Nephron (organoid): ENCODE measurements at regions not wholly inside any gene's neighbourhood (a gene's known extent, or its start where the extent isn't known, plus 50 kb on each side); places are given as distances from the start of the nearest gene placed in this dataset.

Source experiments
- H3K27ac Mint-ChIP-seq, 3 experiments: 2 replicates each; pipeline ENCODE4 v1.8.0; 2020; ENCODE audit warnings: mixed read lengths in 3 of 3, mild to moderate bottlenecking in 2 of 3, moderate library complexity in 1 of 3
- H3K27me3 Mint-ChIP-seq: 2 replicates; pipeline ENCODE4 v1.8.0; 2021; ENCODE audit warnings: low read depth, mild to moderate bottlenecking, moderate library complexity, mixed read lengths
- H3K36me3 Mint-ChIP-seq: 2 replicates; pipeline ENCODE4 v1.8.0; 2020; ENCODE audit warnings: low read depth, mixed read lengths
- H3K4me1 Mint-ChIP-seq: 2 replicates; pipeline ENCODE4 v1.8.0; 2020; ENCODE audit warnings: mixed read lengths
- H3K4me3 Mint-ChIP-seq, 3 experiments: 2 replicates each; pipeline ENCODE4 v1.8.0; 2020; ENCODE audit warnings: mild to moderate bottlenecking in 3 of 3, mixed read lengths in 3 of 3, moderate library complexity in 2 of 3
- H3K9me3 Mint-ChIP-seq: 2 replicates; pipeline ENCODE4 v1.8.0; 2020; ENCODE audit warnings: mixed read lengths
- TF ChIP-seq, protein P1 (sequence below), 3 experiments: fragments of 200-600 bp; sonication (generic); IDR thresholded peaks; one replicate each; pipeline ENCODE4 v1.5.0; 2021; ENCODE audit warnings: antibody characterized with exemption in 3 of 3; ENCODE audit not compliant: unreplicated experiment in 3 of 3

DNA sequence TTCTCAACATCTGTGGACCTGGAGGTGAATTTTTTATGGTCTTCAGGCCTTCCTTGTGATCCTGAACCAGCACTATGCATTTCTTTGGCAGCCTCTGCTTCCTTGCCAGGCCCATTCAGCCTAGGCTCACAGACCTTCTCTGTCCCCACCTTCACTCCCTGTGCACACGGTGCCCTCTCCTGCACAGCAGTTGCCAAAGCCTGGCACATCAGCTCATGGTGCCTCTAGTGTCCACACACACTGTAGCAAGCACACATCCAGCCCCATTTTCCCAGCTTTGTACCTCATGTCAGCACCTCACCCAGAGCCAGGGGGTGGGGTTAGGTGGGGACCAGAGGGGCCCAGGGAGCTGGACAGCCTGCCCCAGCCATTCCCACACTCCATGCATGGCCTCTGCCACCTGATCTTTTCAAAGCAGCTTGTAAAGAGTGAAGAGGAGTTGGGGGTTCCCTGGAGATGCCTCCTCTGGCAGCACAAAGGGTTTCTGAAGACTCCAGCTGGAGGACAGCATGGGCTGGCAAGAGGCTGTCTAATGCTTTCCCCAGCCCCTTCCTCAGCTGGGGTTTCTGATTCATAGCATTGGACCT is 57.9 kb upstream of the TMEM72 start:
- peaks cover 22% of the 10 kb centered on the region for H3K4me1 Mint-ChIP-seq
- H3K4me3 Mint-ChIP-seq = no peak overlapping the region
- TF ChIP-seq, protein P1, sequence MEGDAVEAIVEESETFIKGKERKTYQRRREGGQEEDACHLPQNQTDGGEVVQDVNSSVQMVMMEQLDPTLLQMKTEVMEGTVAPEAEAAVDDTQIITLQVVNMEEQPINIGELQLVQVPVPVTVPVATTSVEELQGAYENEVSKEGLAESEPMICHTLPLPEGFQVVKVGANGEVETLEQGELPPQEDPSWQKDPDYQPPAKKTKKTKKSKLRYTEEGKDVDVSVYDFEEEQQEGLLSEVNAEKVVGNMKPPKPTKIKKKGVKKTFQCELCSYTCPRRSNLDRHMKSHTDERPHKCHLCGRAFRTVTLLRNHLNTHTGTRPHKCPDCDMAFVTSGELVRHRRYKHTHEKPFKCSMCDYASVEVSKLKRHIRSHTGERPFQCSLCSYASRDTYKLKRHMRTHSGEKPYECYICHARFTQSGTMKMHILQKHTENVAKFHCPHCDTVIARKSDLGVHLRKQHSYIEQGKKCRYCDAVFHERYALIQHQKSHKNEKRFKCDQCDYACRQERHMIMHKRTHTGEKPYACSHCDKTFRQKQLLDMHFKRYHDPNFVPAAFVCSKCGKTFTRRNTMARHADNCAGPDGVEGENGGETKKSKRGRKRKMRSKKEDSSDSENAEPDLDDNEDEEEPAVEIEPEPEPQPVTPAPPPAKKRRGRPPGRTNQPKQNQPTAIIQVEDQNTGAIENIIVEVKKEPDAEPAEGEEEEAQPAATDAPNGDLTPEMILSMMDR (IDR thresholded peaks at IDR 0.05; ENCODE audit: unreplicated experiment in 3 of 3) = peak in 2 of 3 experiments; percentile 10 to 15
- peaks cover 15% of the 10 kb centered on the region for H3K27me3 Mint-ChIP-seq
- no peaks in the 10 kb centered on the region for H3K36me3 Mint-ChIP-seq
- no peak overlapping the region for H3K27ac Mint-ChIP-seq
- no peaks in the 10 kb centered on the region for H3K9me3 Mint-ChIP-seq

DNA sequence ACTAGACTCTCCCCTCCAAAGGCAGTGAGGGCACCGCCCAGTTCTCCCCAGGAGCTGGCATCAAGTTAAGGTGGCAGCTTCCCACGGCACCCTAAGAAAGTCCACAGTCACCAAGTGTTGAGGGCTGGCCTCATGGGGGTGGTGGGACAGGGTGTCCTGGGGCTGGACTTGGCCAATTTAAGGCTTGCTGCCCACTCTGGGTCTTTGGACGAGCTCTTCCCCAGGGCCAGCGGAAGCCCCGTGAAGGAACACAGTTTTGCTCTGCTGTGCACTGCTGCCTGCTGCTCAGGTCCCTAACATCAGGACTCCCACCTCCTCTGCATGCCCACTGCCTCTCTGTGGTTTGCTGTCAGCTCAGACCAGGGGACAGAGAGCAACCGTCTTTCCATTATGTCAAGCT is 57.3 kb upstream of the TMEM72 start:
- Mint-ChIP-seq H3K27me3 (peaks cover 11% of the 10 kb centered on the region), H3K4me3 (no peak overlapping the region), H3K4me1 (peaks cover 22% of the 10 kb centered on the region), H3K36me3 (no peaks in the 10 kb centered on the region), H3K9me3 (no peaks in the 10 kb centered on the region), H3K27ac (peak overlapping the region in 2 of 3 experiments; percentile 66 to 72)
- TF ChIP-seq, protein P1 (IDR thresholded peaks at IDR 0.05; ENCODE audit: unreplicated experiment in 3 of 3) = no peak

DNA sequence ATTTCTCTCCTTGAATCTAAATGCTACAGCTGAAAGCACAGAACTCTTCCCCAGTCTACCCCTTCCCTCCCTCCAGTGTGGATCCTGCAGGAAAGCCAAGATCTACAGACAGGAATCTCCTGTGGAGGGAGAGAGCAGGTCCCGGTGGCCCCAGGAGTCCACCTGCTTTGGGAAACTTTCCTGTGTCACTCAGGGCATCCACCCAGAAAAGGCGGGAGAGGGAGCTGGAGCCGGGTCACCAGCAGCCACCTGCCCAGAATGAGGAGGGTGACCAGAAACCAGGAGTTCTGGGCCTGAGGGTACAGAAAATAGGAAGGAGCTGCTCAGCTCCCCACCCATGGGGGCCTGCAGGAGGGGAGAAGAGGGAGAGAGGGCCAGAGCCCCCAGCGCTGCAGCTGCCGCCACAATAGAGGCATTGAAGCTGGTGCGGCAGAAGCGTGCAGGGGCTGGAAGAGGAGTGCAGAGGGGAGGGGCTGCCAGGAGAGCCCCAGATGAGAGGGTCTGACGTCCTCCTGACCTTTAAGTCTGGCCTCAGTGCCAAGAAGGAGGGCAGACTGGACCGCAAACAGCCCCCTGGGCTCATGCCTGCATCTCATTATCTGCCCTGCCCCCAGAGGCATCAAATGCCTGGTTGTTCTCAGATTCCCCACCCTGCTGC is 56.3 kb upstream of the TMEM72 start:
- H3K36me3 Mint-ChIP-seq = no peaks in the 10 kb centered on the region
- no peaks in the 10 kb centered on the region for H3K9me3 Mint-ChIP-seq
- H3K27me3 Mint-ChIP-seq = peaks cover 11% of the 10 kb centered on the region
- H3K27ac Mint-ChIP-seq = peak overlapping the region in 2 of 3 experiments; percentile 66 to 72
- peaks cover 22% of the 10 kb centered on the region for H3K4me1 Mint-ChIP-seq
- H3K4me3 Mint-ChIP-seq = no peak overlapping the region
- TF ChIP-seq, protein P1 (IDR thresholded peaks at IDR 0.05; ENCODE audit: unreplicated experiment in 3 of 3) = no peak

DNA sequence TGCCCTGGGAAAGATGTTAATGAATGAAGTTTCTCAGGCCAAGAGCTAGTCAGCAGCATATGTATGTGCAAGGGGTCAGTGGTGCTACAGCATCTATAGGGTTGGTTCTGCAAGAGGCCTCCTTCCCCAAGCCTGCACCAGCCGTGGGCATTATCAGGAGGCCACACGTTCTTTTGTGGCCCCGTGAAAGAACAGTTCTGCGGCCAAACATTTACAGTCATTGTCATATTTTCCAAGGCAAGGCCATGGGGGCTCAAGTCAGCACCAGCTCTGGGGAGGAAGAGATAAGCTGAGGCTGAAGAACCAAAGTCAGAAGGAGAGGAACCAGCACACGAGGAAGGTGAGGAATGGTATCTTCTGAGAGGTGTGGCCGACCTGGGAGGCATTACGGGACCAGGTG is 54.4 kb upstream of the TMEM72 start:
- peaks cover 11% of the 10 kb centered on the region for H3K27me3 Mint-ChIP-seq
- peak overlapping the region in 2 of 3 experiments; percentile 0 to 45 for H3K27ac Mint-ChIP-seq
- peaks cover 22% of the 10 kb centered on the region for H3K4me1 Mint-ChIP-seq
- TF ChIP-seq, protein P1 (IDR thresholded peaks at IDR 0.05; ENCODE audit: unreplicated experiment in 3 of 3) = no peak
- no peak overlapping the region for H3K4me3 Mint-ChIP-seq
- no peaks in the 10 kb centered on the region for H3K9me3 Mint-ChIP-seq
- H3K36me3 Mint-ChIP-seq = no peaks in the 10 kb centered on the region

DNA sequence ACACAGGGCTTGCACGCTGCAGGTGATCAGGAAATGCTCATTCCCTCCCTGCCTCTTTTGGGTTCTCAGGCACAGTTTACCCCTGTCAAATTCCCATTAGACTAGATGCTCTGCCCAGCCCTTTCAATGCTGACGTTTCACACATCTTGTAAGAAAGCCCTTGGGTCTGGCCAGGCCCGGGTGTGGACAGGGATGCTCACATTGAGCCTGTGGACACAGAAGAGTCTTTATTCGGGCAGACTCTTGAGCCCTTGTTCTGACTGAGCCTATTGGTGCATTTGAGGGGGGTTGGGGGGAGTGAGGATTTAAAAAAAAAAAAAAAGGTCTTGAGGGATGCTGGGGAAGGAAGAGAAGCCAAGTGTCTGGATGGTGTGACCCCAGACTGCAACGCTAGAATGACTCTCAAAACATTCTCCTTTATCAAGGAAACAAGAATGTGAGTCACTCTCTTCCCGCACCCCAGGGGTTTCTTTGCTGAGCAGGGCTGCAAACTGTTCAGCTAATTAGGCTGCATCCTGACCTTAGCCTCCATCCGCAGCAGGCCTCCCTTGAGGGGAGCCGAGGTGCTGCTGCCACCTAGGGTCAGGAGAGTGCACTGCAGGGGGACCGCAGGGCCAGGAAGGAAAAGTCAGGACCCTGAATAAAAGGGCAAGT is 53.6 kb upstream of the TMEM72 start:
- TF ChIP-seq, protein P1 (IDR thresholded peaks at IDR 0.05; ENCODE audit: unreplicated experiment in 3 of 3) = peak; percentile 99

More for the DNA sequence above, 53.6 kb upstream of the TMEM72 start:
- Mint-ChIP-seq H3K27ac (peak overlapping the region; percentile 45 to 88 (median 53)), H3K4me1 (peaks cover 27% of the 10 kb centered on the region), H3K4me3 (no peak overlapping the region), H3K9me3 (no peaks in the 10 kb centered on the region), H3K36me3 (no peaks in the 10 kb centered on the region), H3K27me3 (peaks cover 11% of the 10 kb centered on the region)
